H9 (cell line): ENCODE measurements at regions not wholly inside any gene's neighbourhood (a gene's known extent, or its start where the extent isn't known, plus 50 kb on each side); places are given as distances from the start of the nearest gene placed in this dataset.

Experiments
- DNase-seq: peaks from one replicate; pipeline ENCODE4 v3.0.0-alpha.2; 2017
- H2AFZ ChIP-seq: one replicate; pipeline ENCODE4 v1.6.1; 2013; ENCODE audit warnings: mild to moderate bottlenecking, low read length, control low read depth, moderate library complexity
- H2AK5ac ChIP-seq: 2 replicates; pipeline ENCODE4 v1.6.1; 2013; ENCODE audit warnings: low read length, control low read depth, mixed read lengths; ENCODE audit not compliant: insufficient read length
- H2BK120ac ChIP-seq: one replicate; pipeline ENCODE4 v1.6.1; 2013; ENCODE audit warnings: low read depth, mild to moderate bottlenecking, low read length, control low read depth, inconsistent platforms; ENCODE audit not compliant: poor library complexity, severe bottlenecking
- H2BK12ac ChIP-seq: 2 replicates; pipeline ENCODE4 v1.6.1; 2013; ENCODE audit warnings: low read length, control low read depth, mixed read lengths, low read depth; ENCODE audit not compliant: insufficient read length
- H2BK15ac ChIP-seq: 2 replicates; pipeline ENCODE4 v1.6.1; 2013; ENCODE audit warnings: low read depth, low read length, control low read depth
- H2BK20ac ChIP-seq: one replicate; pipeline ENCODE4 v1.6.1; 2013; ENCODE audit warnings: low read depth, mild to moderate bottlenecking, low read length, control low read depth, inconsistent platforms; ENCODE audit not compliant: poor library complexity, severe bottlenecking
- H2BK5ac ChIP-seq: 2 replicates; pipeline ENCODE4 v1.6.1; 2013; ENCODE audit warnings: low read length, control low read depth, mixed read lengths; ENCODE audit not compliant: insufficient read length
- H3K14ac ChIP-seq: 2 replicates; pipeline ENCODE4 v1.6.1; 2013; ENCODE audit warnings: low read length, control low read depth; ENCODE audit not compliant: insufficient read depth
- H3K18ac ChIP-seq: 2 replicates; pipeline ENCODE4 v1.6.1; 2013; ENCODE audit warnings: low read depth, mild to moderate bottlenecking, mixed read lengths, low read length, control low read depth; ENCODE audit not compliant: insufficient read length
- H3K23ac ChIP-seq: 2 replicates; pipeline ENCODE4 v1.6.1; 2013; ENCODE audit warnings: low read length, control low read depth, mixed read lengths, low read depth; ENCODE audit not compliant: insufficient read length
- H3K23me2 ChIP-seq: 2 replicates; pipeline ENCODE4 v1.6.1; 2013; ENCODE audit warnings: low read depth, mild to moderate bottlenecking, mixed read lengths, low read length, control low read depth; ENCODE audit not compliant: insufficient read length, poor library complexity, severe bottlenecking
- H3K27ac ChIP-seq: 2 replicates; pipeline ENCODE4 v1.5.1; 2013; ENCODE audit warnings: low read length, control low read depth, mixed read lengths, low read depth; ENCODE audit not compliant: insufficient read length
- H3K27me3 ChIP-seq: 2 replicates; pipeline ENCODE4 v1.6.1; 2013; ENCODE audit warnings: low read length, control low read depth, inconsistent platforms; ENCODE audit not compliant: insufficient read depth
- H3K4ac ChIP-seq: 2 replicates; pipeline ENCODE4 v1.6.1; 2013; ENCODE audit warnings: low read depth, mild to moderate bottlenecking, control low read depth, inconsistent platforms, low read length, moderate library complexity
- H3K4me1 ChIP-seq: 2 replicates; pipeline ENCODE4 v1.6.1; 2013; ENCODE audit warnings: low read length, control low read depth, inconsistent platforms; ENCODE audit not compliant: insufficient read depth
- H3K4me2 ChIP-seq: 2 replicates; pipeline ENCODE4 v1.6.1; 2013; ENCODE audit warnings: low read length, control low read depth, mixed read lengths; ENCODE audit not compliant: insufficient read length, insufficient read depth
- H3K56ac ChIP-seq: 2 replicates; pipeline ENCODE4 v1.6.1; 2013; ENCODE audit warnings: low read depth, mild to moderate bottlenecking, mixed read lengths, low read length, control low read depth; ENCODE audit not compliant: insufficient read length
- H3K79me1 ChIP-seq: 2 replicates; pipeline ENCODE4 v1.6.1; 2013; ENCODE audit warnings: low read depth, mild to moderate bottlenecking, moderate library complexity, low read length, control low read depth, inconsistent platforms; ENCODE audit not compliant: insufficient read depth, poor library complexity, severe bottlenecking
- H3K79me2 ChIP-seq: 2 replicates; pipeline ENCODE4 v1.6.1; 2013; ENCODE audit warnings: low read length, control low read depth, inconsistent platforms; ENCODE audit not compliant: insufficient read depth
- H3K9ac ChIP-seq: 2 replicates; pipeline ENCODE4 v1.6.1; 2013; ENCODE audit warnings: low read length, control low read depth, mixed read lengths; ENCODE audit not compliant: insufficient read length; ENCODE audit errors: extremely low read depth
- H3K9me3 ChIP-seq: one replicate; pipeline ENCODE4 v1.6.1; 2013; ENCODE audit warnings: low read depth, low read length, inconsistent platforms; ENCODE audit not compliant: control insufficient read depth
- H3T11ph ChIP-seq: one replicate; pipeline ENCODE4 v1.6.1; 2013; ENCODE audit warnings: mild to moderate bottlenecking, low read length, control low read depth, inconsistent platforms
- H4K20me1 ChIP-seq: one replicate; pipeline ENCODE4 v1.6.1; 2013; ENCODE audit not compliant: control insufficient read depth, insufficient read length, insufficient read depth
- H4K5ac ChIP-seq: 2 replicates; pipeline ENCODE4 v1.6.1; 2013; ENCODE audit warnings: low read depth, mild to moderate bottlenecking, mixed read lengths, low read length, control low read depth; ENCODE audit not compliant: insufficient read length
- H4K8ac ChIP-seq: replicated peaks from 2 replicates; pipeline ENCODE4 v1.6.1; 2013; ENCODE audit warnings: low read length, control low read depth, mixed read lengths, low read depth; ENCODE audit not compliant: insufficient read length
- H4K91ac ChIP-seq: 2 replicates; pipeline ENCODE4 v1.6.1; 2013; ENCODE audit warnings: low read depth, mild to moderate bottlenecking, moderate library complexity, mixed read lengths, low read length, control low read depth; ENCODE audit not compliant: insufficient read length
- H3K27ac Mint-ChIP-seq, 3 experiments: 2 replicates in 2 of 3; 3 replicates in 1 of 3; pipeline ENCODE4 v1.8.0; 2020 to 2021; ENCODE audit warnings: mixed read lengths in 3 of 3, mild to moderate bottlenecking in 1 of 3, moderate library complexity in 1 of 3
- H3K27me3 Mint-ChIP-seq: 2 replicates; pipeline ENCODE4 v1.8.0; 2021; ENCODE audit warnings: low read depth, mild to moderate bottlenecking, moderate library complexity, mixed read lengths
- H3K36me3 Mint-ChIP-seq, 3 experiments: 2 replicates in 2 of 3; 3 replicates in 1 of 3; pipeline ENCODE4 v1.8.0; 2020 to 2021; ENCODE audit warnings: low read depth in 3 of 3, mixed read lengths in 3 of 3; ENCODE audit not compliant: insufficient read depth in 1 of 3
- H3K4me1 Mint-ChIP-seq, 2 experiments: 2 replicates each; pipeline ENCODE4 v1.8.0; 2020; ENCODE audit warnings: mixed read lengths in 2 of 2
- H3K4me3 Mint-ChIP-seq, 2 experiments: 2 replicates in 1 of 2; 3 replicates in 1 of 2; pipeline ENCODE4 v1.8.0; 2020 to 2021; ENCODE audit warnings: mild to moderate bottlenecking in 2 of 2, mixed read lengths in 2 of 2, moderate library complexity in 1 of 2
- H3K9me3 Mint-ChIP-seq, 2 experiments: 2 replicates in 1 of 2; 3 replicates in 1 of 2; pipeline ENCODE4 v1.8.0; 2020; ENCODE audit warnings: mild to moderate bottlenecking in 2 of 2, mixed read lengths in 2 of 2, moderate library complexity in 1 of 2
- WGBS: extraction: QIAGEN DNeasy Blood & Tissue Kit; methylation state at CpG from one replicate; pipeline ENCODE4 v1.1.7; 2013; ENCODE audit warnings: missing lambda C conversion rate, low lambda C conversion rate, mixed read lengths; ENCODE audit not compliant: insufficient read length; ENCODE audit errors: extremely low coverage; 5-methylcytosine and 5-hydroxymethylcytosine counted together
- TF ChIP-seq, protein P1 (sequence below): fragments of 200-600 bp; sonication (generic); conservative IDR thresholded peaks from 3 replicates; pipeline ENCODE4 v1.8.0; 2021; ENCODE audit warnings: antibody characterized with exemption, mild to moderate bottlenecking

DNA sequence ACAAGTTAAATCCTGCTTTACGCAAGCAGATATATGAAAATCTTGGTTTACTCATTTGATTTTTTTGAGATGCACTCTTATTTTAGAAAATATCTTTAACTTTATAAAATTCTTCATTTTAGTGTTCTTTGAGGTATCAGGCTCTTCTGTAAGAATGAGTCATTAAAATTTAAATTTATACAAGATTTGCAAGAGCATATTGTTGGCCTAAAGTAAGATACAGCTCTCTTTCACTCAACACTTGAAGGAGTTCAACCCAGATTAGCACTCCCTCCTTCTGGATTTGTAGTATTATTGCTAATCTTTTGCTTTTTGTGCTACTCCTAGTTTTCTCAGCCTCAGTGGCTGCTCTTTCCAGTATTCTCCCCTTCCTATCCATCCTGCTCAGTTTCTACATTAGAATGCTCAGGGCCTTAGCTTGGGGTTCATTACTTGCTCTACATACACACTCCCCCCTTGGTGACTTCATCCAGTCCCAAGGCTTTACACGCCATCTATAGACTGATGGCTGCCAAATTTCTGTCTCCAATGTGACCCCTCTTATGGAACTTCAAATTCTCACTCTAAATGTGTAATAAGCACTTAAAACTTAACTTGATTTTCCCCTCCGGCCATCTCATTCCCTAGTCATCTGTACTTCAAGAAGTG, 425.3 kb upstream of the FANCL start:
- no peak overlapping the region for H2BK120ac ChIP-seq
- H4K5ac ChIP-seq: no peak overlapping the region
- no peaks in the 10 kb centered on the region for H3K9me3 ChIP-seq
- H3K23me2 ChIP-seq: no peaks in the 10 kb centered on the region
- H3K27me3 Mint-ChIP-seq: no peaks in the 10 kb centered on the region
- no peaks in the 10 kb centered on the region for H3K27me3 ChIP-seq
- H3K4me1 Mint-ChIP-seq: no peaks in the 10 kb centered on the region
- H4K8ac ChIP-seq: no peak overlapping the region
- DNase-seq: no peak
- H3K79me2 ChIP-seq: no peaks in the 10 kb centered on the region
- H2AK5ac ChIP-seq: no peak overlapping the region
- no peak overlapping the region for H3K14ac ChIP-seq
- no peaks in the 10 kb centered on the region for H3K4me1 ChIP-seq
- no peak overlapping the region for H3K27ac ChIP-seq
- no peaks in the 10 kb centered on the region for H3K36me3 Mint-ChIP-seq
- no peak overlapping the region for H2BK20ac ChIP-seq
- H2BK15ac ChIP-seq: no peak overlapping the region
- H2AFZ ChIP-seq: no peak overlapping the region
- H3K27ac Mint-ChIP-seq: no peak overlapping the region; a peak in 1 of 7 replicates
- no peaks in the 10 kb centered on the region for H3K79me1 ChIP-seq
- no peak overlapping the region for H3K4me2 ChIP-seq
- H3K9ac ChIP-seq: no peak overlapping the region
- no peak overlapping the region for H3K4me3 Mint-ChIP-seq
- no peak overlapping the region for H4K91ac ChIP-seq
- H2BK5ac ChIP-seq: no peak overlapping the region
- WGBS: no CpG with 5 or more reads among the region's 3 CpGs
- no peak overlapping the region for H3T11ph ChIP-seq
- TF ChIP-seq, protein P1, sequence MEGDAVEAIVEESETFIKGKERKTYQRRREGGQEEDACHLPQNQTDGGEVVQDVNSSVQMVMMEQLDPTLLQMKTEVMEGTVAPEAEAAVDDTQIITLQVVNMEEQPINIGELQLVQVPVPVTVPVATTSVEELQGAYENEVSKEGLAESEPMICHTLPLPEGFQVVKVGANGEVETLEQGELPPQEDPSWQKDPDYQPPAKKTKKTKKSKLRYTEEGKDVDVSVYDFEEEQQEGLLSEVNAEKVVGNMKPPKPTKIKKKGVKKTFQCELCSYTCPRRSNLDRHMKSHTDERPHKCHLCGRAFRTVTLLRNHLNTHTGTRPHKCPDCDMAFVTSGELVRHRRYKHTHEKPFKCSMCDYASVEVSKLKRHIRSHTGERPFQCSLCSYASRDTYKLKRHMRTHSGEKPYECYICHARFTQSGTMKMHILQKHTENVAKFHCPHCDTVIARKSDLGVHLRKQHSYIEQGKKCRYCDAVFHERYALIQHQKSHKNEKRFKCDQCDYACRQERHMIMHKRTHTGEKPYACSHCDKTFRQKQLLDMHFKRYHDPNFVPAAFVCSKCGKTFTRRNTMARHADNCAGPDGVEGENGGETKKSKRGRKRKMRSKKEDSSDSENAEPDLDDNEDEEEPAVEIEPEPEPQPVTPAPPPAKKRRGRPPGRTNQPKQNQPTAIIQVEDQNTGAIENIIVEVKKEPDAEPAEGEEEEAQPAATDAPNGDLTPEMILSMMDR: no peak
- H3K18ac ChIP-seq: no peak overlapping the region
- peaks cover 0 to 4% of the 10 kb centered on the region in 2 experiments; a peak in 1 of 5 replicates for H3K9me3 Mint-ChIP-seq
- no peak overlapping the region for H3K4ac ChIP-seq
- no peak overlapping the region for H3K23ac ChIP-seq
- no peak overlapping the region for H2BK12ac ChIP-seq
- H4K20me1 ChIP-seq: no peaks in the 10 kb centered on the region
- no peak overlapping the region for H3K56ac ChIP-seq
